CD4-positive, alpha-beta T cell treated with Interleukin-1 beta for 1 hour (primary cell): ENCODE measurements at regions not wholly inside any gene's neighbourhood (a gene's known extent, or its start where the extent isn't known, plus 50 kb on each side); places are given as distances from the start of the nearest gene placed in this dataset.
"Not testable (repeated sequence)": the region's sequence is repeated elsewhere in the genome, so short reads cannot be mapped to it uniquely, and the experiment has no call there.

Source experiments
- DNase-seq, 2 donors: peaks; one replicate each; pipeline ENCODE4 v3.0.0-alpha.2; 2020 to 2022

DNA sequence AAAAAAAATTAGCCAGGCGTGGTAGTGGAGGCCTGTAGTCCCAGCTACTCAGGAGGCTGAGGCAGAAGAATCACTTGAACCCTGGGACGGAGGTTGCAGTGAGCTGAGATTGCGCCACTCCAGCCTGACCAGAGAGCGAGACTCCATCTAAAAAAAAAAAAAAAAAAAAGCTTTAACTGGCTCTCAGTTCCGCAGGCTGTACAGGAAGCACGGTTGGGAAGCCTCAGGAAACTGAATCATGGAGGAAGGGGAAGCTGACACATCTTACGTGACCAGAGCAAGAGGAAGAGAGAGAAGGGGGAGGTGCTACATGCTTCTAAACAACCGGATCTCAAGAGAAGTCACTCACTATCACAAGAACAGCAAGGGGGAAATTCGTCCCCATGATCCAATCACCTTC is 505.6 kb upstream of the SLC8A1 start:
- DNase-seq = peak in 1 of 2 donors; percentile 31

DNA sequence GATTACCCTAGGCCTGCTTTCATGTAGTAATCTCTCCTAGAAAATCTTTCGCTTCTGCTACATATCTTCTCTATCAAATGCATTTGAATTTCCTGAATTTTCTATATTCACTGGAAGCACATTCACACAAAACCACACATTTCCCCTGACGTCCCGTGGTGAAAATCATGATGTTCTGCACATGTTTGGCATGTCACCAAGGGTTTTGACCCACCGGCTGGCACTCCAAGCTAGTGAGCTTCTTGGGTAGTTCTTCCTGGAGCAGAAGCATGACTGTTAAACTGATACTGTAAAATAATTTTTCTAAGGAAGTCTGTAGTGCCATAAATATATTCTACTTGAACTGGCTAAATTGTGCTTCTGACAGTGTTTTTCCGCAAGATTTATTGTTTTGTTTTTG is 510.1 kb upstream of the SLC8A1 start:
- DNase-seq = no peak

DNA sequence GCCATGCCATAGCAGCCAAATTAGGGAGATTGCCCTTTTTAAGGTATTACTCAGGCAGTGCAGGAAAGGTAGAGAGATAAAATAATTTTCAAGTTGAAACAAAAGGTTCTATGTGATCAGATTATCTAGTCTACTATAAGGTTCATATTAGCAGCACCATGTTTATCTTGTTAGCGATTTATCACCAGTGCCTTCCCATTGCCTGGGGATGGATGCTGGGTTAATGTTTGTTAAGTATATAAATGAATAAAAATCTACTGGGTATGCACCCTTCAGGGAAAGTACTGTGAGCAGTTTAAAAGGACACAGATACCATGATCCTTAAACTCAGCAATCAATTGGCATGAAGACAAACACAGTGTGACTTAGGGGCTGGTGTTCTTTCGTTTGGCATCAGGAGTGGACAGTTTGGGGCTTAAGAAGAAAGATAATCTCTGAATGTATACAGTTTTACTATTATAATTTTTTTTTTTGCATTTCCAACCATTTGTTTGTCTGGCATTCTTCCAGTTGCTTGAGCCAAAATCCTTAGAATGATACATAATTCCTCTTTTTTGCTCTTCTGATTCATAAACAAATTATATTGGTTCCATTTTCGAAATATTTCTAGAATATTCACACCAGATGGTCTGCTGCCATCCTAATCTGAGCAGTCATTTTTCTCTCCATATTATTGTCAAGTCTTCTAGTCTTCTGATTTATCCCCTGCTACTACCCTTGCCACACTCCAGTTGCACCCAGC is 512.8 kb upstream of the SLC8A1 start:
- no peak for DNase-seq

DNA sequence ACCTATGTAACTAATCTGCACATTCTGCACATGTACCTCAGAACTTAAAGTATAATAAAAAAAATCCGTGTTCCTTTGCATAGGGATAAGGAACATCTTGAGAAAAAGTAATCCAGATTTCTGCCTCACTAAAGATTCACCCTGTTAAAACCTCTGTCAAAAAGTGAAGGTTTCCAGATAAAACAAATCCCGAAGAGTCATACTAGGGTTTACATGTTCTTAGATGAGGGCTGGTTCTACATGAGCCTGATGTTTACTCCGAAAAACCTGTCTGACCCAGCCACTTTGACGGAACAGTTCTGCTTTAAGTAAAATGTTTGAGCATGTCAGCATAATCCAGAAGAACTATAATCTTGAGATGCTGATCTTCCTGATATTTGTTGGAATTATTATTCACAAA is 515.6 kb upstream of the SLC8A1 start:
- DNase-seq = no peak

DNA sequence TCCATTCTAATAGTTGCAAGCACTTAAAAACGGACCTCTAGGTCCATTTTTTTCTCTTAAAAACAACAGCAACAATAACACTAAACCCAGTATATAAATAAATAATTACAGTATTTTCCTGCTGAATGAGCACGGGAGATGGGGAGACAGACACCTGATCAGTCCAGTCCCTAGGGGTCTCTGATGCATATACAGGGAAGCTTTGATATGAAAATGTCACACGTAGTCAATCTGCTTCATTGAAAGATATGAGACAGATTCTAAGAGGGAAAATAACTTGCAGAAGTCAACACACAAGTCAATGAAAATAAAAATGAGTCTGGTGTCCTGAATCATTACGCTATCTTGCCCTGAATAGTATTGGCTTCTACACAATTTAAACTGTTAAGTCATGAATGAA is 523.3 kb upstream of the SLC8A1 start:
- DNase-seq = no peak

DNA sequence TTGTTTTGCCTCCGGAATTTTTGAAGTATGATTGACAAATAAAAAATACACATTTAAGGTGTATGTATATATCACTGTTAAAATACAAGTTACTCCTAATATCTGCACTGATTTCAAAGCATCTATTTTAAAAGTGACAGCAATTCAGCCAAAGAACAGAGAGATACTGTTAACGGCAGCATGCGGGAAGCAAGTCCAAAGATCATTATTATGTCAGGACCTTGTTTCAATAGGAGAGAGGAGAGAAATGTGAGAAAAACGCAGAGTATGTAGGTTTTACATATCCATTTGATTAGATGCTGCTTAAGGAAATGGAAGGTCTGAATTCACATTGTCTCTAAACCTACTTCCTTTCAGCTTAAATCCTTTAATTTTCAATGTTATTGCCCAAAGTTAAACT is 545.5 kb upstream of the SLC8A1 start:
- DNase-seq = no peak

DNA sequence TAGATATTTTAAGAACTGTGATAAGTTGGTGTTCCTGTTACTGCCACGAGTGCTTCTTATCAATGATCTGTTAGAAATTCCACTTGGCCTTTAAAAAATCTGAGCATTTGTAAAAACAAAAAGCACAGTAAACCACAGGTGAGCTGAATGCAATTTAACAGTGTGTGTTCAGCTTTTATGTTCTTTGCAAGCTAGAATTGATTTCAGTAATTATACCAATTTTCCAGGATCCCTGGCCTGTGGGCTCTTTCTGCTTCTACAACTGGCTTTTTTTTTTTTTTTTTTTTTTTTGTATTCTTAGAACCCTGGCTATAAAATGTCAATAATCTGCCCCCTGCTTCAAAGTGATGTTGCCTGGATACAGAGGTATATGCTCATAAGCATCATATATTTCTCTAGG is 548.5 kb upstream of the SLC8A1 start:
- no peak for DNase-seq

DNA sequence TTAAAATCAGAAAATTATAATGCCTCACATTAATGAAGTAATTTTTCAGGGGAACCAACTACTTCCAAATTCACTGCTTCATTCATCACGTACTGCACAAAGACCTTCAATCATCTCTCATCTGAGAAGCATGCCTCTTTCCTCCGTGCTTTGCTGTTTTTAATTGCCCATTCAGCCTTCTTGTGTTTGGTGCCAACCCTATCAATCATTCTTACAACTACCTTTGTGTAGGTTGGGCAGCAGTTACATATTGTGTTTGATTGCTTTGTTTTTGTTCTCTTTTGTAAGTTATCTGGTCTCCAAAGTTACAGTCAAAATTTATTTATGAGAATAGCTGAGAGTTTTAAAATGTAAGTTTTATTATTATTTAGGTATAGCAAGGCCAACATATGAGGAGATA is 549.0 kb upstream of the SLC8A1 start:
- DNase-seq = no peak

DNA sequence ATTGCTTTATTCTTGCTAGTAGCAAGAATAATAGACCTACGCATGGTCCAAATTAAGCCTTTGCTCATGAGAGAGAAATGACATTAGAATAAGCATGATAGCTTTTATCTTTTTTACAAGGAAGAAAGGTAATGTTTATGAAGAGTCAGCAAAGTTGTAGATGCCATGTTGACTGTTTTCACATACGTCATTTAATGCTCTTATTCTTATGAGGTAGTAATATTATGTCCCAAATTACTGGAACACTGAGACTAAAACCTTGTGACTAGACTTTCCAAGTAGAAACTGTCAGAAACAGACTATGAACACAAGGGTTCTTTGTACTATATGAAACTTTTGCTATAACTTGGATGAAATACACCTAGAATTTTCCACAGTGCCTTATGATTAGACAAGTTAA is 552.8 kb upstream of the SLC8A1 start:
- DNase-seq = no peak

DNA sequence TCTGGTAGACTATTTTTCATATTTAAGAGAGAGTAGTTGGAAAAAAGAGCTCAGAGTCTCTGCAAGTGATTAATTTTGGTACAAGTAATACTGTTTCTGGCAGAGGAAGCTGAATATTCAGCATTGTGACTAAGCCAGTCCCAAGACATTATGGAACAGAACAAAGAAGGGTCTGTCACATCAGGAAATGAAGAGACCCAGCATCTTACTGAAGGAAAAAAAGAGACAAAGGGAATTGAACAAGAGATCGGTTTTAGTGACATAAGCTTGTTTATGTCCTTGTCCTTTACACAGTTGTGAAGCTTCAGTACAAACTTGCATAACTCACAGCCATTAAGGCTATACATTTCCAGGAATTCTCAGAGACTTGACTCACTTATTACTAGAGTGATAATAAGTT is 568.5 kb upstream of the SLC8A1 start:
- no peak for DNase-seq

DNA sequence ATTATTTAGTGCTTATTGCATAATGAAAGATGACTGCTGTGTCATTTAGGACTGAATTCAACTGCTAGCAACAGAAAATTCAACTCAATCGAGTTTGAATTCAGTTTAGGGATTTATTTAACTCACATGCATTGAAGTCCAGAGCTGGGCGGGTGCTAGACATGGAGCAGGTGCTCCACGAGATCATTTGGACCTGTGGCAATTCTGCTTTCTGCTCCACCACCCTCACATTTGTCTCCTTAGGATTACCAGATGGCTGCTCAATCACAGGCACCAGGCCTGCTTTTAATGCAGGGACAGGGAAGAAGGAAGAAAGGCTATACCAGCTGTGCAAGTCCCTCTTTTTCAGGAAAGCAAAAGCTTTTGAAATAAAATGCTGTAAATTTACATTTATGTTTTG is 572.9 kb upstream of the SLC8A1 start:
- no peak for DNase-seq

DNA sequence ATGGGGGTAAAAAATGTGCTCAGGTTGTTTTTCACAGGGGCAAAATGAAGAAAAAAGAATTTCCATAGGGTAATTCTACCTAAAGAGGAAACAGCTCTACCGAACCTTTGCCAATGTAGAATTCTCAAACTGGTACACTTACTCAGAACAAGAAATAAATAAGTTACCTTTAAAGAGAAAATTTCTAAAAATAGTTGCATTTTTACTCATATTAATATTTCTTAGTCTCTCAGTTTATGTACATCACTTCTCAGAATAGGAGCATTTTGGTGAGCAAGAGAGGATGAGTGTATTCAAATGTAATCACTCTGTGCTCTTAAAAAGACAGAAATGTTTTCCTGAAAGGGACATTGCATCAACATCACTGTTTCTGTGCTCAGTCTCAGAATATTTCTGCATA is 574.7 kb upstream of the SLC8A1 start:
- DNase-seq = no peak

DNA sequence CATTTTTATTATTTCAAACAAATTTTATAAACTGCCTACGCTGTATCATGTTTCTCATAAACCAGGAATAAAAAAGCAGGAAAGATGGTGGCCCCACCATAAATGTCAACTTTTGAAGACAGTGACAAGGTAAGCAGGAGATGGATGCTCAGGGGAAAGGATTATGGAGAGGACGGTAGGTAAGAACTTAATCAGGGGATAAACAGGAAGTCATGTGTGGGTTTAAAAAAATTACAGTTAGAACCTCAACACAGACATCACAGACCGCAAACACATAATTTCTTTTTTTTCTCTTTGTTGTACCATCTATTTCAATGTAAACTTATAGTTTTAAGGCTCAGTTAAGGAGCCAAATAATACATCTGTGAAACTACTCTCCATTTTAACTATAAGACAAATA is 575.2 kb upstream of the SLC8A1 start:
- DNase-seq = no peak

DNA sequence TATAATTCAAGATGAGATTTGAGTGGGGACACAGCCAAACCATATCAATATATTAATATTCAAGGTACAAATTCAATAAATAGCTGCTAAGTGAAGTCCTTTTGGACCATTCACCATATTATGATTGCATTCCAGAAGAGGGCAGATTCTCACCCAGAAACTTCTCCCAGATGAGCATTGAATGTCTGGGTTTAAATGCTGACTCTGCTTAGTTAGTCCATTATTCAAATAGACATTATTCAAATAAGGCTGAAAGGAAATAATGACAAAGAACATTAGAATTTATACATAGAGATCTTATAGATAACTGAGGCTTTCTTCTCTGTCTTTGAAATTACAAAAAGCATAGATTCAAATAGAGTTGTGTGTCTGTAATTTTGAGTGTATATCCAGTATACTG is 579.4 kb upstream of the SLC8A1 start:
- no peak for DNase-seq

DNA sequence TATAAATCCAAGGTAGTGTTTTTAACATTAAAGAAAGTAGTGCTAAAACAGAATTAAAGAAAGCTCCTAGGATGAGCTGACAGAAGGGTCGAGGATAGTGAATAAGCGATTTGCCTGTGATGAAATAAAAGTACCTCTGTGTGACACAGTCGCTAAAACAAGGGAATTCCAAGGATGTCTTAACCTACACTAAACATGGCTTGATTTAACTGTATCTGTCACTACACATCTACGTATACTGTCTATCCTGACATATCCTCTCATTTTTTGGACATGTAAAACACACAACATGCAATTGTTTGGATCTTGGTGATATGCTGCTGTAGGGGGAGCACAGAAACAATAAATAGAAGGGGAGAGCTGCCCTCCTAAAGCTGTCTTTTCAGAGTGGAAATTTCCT is 580.8 kb upstream of the SLC8A1 start:
- DNase-seq = no peak

DNA sequence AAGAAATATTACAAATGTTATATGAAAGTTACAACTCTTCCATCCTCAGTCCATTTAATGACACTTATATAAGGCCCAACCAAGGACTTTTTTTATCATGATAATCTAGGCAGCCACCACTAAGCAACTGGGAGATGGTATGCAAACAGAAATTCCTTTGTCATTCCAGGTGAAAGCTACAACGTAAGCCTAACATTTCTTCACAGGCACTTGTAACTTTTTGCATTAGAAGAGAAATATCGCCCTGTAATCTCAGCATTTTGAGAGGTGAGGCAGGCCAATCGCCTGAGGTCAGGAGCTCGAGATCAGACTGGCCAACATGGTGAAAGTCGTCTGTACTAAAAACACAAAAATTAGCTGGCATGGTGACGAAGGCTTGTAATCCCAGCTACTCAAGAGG is 581.2 kb upstream of the SLC8A1 start:
- DNase-seq = no peak

DNA sequence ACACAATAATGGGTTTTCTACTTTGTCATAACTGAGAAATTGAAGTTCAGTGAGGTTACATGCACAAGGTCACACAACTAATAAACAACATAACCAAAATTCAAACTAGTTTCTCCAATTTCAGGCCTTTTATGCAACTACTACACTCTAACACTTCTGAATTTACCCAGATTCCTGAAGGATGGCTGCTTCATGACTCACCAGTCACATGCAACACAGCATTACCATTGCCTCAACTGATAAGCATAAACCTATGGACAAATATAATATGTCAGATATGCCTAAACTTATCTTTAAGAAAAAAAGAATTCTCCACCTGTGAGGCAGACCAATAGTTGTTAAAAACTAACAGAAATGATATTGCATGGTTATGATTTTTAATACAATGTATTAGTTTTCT is 586.5 kb upstream of the SLC8A1 start:
- no peak for DNase-seq

DNA sequence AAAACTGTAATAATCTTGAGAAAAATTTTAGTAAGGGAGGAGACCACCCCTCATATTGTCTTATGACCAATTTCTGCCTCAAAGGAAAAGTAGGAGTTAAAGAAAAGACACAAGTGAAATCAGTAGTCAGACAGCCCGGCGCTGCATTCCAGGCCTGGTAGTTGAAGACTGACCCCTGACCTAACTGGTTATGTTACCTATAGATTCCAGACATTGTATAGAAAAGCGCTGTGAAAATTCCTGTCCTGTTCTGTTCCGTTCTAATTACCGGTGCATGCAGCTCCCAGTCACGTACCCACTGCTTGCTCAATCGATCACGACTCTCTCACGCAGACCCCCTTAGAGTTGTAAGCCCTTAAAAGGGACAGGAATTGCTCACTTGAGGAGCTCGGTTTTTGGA is 587.9 kb upstream of the SLC8A1 start:
- DNase-seq = not testable (repeated sequence)

DNA sequence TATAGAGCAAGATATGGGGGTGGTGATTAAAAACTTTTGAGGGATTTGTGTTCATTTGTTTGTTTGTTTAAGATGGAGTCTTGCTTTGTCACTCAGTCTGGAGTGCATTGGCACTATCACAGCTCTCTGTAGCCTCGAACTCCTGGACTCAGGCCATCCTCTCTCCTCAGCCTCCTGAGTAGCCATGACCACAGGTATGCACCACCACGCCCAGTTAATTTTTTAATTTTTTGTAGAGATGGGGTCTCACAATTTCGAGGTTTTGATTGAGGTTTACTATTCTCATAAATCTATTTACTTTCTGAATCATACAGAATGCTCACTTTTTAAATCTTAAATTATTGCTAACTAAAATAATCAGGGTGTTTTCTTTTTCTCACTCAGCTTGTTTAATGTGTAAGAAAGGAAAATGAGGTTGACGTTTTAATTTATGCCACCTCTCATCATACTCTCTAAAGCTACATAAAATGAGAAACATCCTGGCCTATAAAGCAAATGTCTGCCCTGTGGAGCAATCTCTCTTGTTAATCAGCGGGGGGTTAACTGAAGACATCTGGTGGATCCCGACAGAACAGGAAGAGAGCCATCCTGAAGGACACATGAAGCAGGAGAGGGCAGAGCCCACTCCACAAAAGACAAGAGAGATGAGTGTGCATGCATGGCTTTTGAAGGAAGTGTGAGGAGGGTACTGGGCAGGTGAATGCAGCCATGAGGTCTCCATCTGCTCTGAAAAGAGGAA is 589.1 kb upstream of the SLC8A1 start:
- DNase-seq = no peak

DNA sequence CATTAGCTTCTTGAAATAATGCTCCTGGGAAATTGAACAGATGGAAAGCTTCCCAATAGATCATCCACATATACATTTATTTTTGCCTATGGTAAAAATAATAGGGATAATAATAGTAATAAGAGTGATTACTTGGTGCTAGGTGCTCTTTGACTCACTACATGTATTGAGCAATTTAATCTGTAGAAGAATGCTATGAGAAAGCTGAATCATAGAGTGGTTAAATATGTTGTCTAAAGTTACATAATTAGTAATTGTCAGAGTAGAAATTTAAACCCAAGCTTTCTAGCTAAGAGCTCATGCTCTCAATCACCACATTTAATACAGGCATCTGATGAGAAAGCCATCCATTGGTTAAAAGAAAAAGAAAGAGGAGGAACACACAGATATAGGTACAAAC is 590.5 kb upstream of the SLC8A1 start:
- no peak for DNase-seq

DNA sequence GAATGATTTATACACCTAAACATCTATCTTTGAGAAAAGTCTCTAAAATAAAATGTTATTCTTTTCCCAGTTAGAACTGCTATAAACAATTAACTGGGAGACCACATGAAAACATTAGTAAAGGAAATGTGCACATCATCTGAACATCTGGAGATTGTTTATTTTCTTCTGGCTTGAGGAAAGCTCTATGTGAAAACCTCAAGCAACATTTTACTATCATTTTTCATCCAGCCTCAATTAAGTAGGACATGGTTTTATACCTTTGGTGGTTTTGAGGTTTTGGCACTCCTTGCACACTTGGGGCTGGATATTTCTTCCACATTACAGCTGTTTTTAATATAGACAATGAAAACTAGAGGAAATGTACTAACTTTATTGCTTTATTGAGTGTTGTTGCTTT is 609.5 kb upstream of the SLC8A1 start:
- DNase-seq = no peak

DNA sequence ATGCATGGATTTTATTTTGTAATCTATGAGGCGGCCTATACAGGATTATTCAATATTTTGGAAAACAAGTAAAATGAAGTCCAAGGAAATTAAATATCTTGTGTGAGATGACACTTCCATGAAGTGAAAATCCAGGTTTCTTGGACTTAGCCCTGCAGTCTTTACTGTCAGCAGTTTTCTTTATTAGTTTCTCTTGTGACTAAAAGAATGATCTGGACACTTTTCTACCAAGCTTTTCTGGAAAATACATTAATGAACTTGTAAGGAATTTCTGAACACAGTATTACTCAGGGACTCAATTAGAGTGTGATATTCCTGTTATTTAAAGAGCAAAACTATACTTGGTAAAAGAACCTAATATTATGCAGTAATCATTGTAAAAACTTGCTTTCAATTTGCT is 610.4 kb upstream of the SLC8A1 start:
- DNase-seq = no peak

DNA sequence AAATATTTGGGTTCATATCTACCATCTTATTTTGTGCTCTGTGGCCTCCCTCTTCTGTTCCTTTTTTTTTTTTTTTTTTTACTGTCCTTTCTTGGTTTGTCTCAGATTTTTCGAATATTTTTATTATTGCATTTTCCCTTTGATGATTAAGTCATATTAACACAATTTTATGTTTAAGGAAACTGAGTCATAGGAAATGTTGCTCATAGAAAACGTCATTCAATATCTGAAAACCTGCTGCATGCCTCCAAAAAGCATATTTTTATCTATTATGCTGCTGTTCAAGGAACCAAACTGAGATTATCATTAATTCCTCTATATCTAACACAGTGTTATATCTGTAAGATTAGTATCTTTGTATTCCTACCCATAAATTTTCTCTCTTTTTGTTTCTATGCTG is 614.3 kb upstream of the SLC8A1 start:
- no peak for DNase-seq

DNA sequence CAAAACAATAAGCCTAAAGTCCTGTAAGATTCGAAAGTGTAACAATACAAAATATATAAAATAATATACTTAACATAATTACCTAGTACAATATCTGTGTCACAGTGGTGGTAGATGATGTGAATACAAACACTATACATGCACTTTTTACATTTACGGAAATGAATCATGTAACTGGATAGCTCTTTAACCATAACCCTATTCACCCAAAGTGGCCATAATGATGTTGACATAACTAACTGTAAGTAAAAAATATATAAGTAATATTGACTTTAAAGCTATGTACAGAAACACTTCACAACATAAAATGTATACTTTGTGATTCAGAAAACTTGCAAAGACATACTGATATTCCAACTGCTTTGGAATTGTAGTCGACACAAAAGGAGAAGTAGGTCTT is 616.9 kb upstream of the SLC8A1 start:
- DNase-seq = no peak

DNA sequence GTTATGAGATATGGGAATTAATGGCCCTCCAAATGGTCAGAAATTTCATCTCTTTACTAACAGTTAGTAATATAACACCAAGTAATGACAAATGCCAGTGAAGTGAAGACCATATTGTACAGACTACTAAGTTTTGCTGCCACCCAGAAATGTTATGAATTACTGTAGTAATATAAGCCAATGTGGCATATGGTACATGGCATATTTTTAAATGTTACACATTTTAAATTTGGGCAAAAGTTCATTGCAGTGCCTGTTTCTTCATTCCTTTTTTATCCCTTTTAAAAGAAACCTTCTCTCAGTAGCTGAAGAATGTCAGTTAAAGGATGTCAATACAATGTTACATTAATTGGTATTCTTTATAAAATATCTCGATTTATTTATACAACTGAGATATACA is 626.5 kb upstream of the SLC8A1 start:
- no peak for DNase-seq
